Astrocyte (in vitro differentiated cells and primary cell): ENCODE measurements at regions not wholly inside any gene's neighbourhood (a gene's known extent, or its start where the extent isn't known, plus 50 kb on each side); places are given as distances from the start of the nearest gene placed in this dataset.

Source experiments
- DNase-seq: peaks from one replicate; pipeline ENCODE4 v3.0.0-alpha.2; 2010; ENCODE audit warnings: low read depth
- FAIRE-seq: peaks from 2 replicates; lab custom pipeline; 2011; peaks lifted over from hg19 to GRCh38; lab: Jason Lieb, UNC
- H2AFZ ChIP-seq: 2 replicates; pipeline ENCODE4 v1.6.0; 2012; ENCODE audit warnings: low read depth, low read length, inconsistent platforms
- H3K27ac ChIP-seq: 2 replicates; pipeline ENCODE4 v1.5.1; 2011; ENCODE audit warnings: low read depth, low read length, inconsistent platforms
- H3K27me3 ChIP-seq: 2 replicates; pipeline ENCODE4 v1.6.0; 2011; ENCODE audit warnings: low read length, inconsistent platforms; ENCODE audit not compliant: insufficient read depth
- H3K36me3 ChIP-seq: 2 replicates; pipeline ENCODE4 v1.5.1; 2011; ENCODE audit warnings: low read length, inconsistent platforms; ENCODE audit not compliant: insufficient read depth
- H3K4me1 ChIP-seq: 2 replicates; pipeline ENCODE4 v1.5.1; 2011; ENCODE audit warnings: low read length, inconsistent platforms; ENCODE audit not compliant: insufficient read depth
- H3K4me2 ChIP-seq: 2 replicates; pipeline ENCODE4 v1.6.0; 2012; ENCODE audit warnings: low read length, inconsistent platforms
- H3K4me3 ChIP-seq: 2 replicates; pipeline ENCODE4 v1.5.1; 2011; ENCODE audit warnings: low read depth, mild to moderate bottlenecking, low read length, inconsistent platforms; ENCODE audit not compliant: insufficient read depth
- H3K79me2 ChIP-seq: 2 replicates; pipeline ENCODE4 v1.6.0; 2012; ENCODE audit warnings: mild to moderate bottlenecking, low read length, inconsistent platforms; ENCODE audit not compliant: insufficient read depth
- H3K9ac ChIP-seq: 2 replicates; pipeline ENCODE4 v1.6.0; 2012; ENCODE audit warnings: mild to moderate bottlenecking, low read length, inconsistent platforms
- H3K9me3 ChIP-seq: 2 replicates; pipeline ENCODE4 v1.5.1; 2012; ENCODE audit warnings: low read depth, mild to moderate bottlenecking, low read length, inconsistent platforms; ENCODE audit not compliant: insufficient read depth
- H4K20me1 ChIP-seq: 2 replicates; pipeline ENCODE4 v1.6.0; 2012; ENCODE audit warnings: low read length, inconsistent platforms; ENCODE audit not compliant: insufficient read depth
- H3K27ac Mint-ChIP-seq: one replicate; pipeline ENCODE4 v1.8.0; 2021; ENCODE audit warnings: mild to moderate bottlenecking, mixed read lengths; ENCODE audit not compliant: unreplicated experiment
- H3K27me3 Mint-ChIP-seq: one replicate; pipeline ENCODE4 v1.8.0; 2021; ENCODE audit warnings: low read depth, mixed read lengths; ENCODE audit not compliant: unreplicated experiment
- H3K36me3 Mint-ChIP-seq: one replicate; pipeline ENCODE4 v1.8.0; 2021; ENCODE audit warnings: low read depth, mixed read lengths; ENCODE audit not compliant: unreplicated experiment
- H3K4me1 Mint-ChIP-seq: one replicate; pipeline ENCODE4 v1.8.0; 2021; ENCODE audit warnings: low read depth, mixed read lengths; ENCODE audit not compliant: unreplicated experiment
- H3K4me3 Mint-ChIP-seq: one replicate; pipeline ENCODE4 v1.8.0; 2021; ENCODE audit warnings: mild to moderate bottlenecking, moderate library complexity, mixed read lengths; ENCODE audit not compliant: unreplicated experiment
- H3K9me3 Mint-ChIP-seq: one replicate; pipeline ENCODE4 v1.8.0; 2021; ENCODE audit warnings: mild to moderate bottlenecking, mixed read lengths; ENCODE audit not compliant: unreplicated experiment
- EZH2 ChIP-seq: IDR thresholded peaks from 2 replicates; pipeline ENCODE4 v1.6.1; 2012; ENCODE audit warnings: mild to moderate bottlenecking, low read length, inconsistent platforms; ENCODE audit not compliant: insufficient read depth
- TF ChIP-seq, protein P1 (sequence below): IDR thresholded peaks from 2 replicates; pipeline ENCODE4 v1.5.1; 2011; ENCODE audit warnings: low read depth, mild to moderate bottlenecking, inconsistent platforms, low read length, moderate library complexity; ENCODE audit not compliant: insufficient read depth

DNA sequence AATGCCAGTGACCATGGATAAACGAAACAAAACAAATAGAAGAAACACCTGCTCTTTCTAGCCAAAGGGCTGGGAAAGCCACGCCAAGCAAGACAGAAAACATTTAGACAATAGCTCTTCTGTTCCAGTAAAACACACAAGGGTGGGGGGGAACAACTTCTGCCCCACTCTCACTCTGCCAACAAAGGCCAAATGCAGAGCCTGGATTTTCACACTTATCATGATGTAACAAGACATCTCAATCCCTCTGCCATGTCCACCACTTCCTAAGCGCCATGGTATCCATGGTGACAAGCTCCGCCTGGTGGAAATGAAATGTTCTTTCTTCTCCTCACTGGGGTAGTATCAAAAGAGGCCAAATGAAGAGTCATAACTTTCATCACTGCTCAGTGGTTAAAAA, 60.6 kb downstream of the DRD1 start:
- H3K36me3 ChIP-seq = no peaks in the 10 kb centered on the region
- no peak overlapping the region for H3K9ac ChIP-seq
- H3K36me3 Mint-ChIP-seq = no peaks in the 10 kb centered on the region
- no peak overlapping the region for H3K4me2 ChIP-seq
- TF ChIP-seq, protein P1, sequence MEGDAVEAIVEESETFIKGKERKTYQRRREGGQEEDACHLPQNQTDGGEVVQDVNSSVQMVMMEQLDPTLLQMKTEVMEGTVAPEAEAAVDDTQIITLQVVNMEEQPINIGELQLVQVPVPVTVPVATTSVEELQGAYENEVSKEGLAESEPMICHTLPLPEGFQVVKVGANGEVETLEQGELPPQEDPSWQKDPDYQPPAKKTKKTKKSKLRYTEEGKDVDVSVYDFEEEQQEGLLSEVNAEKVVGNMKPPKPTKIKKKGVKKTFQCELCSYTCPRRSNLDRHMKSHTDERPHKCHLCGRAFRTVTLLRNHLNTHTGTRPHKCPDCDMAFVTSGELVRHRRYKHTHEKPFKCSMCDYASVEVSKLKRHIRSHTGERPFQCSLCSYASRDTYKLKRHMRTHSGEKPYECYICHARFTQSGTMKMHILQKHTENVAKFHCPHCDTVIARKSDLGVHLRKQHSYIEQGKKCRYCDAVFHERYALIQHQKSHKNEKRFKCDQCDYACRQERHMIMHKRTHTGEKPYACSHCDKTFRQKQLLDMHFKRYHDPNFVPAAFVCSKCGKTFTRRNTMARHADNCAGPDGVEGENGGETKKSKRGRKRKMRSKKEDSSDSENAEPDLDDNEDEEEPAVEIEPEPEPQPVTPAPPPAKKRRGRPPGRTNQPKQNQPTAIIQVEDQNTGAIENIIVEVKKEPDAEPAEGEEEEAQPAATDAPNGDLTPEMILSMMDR = no peak
- no peak for TF ChIP-seq EZH2
- H3K4me1 ChIP-seq = peaks cover 15% of the 10 kb centered on the region
- FAIRE-seq (no peak), DNase-seq (peak; percentile 2)
- H3K27ac ChIP-seq = no peak overlapping the region
- H2AFZ ChIP-seq = no peak overlapping the region
- H3K4me3 Mint-ChIP-seq = no peak overlapping the region
- no peak overlapping the region for H3K27ac Mint-ChIP-seq
- H4K20me1 ChIP-seq = no peaks in the 10 kb centered on the region
- H3K9me3 Mint-ChIP-seq = no peaks in the 10 kb centered on the region
- no peaks in the 10 kb centered on the region for H3K79me2 ChIP-seq
- H3K9me3 ChIP-seq = no peaks in the 10 kb centered on the region
- peaks cover 11% of the 10 kb centered on the region for H3K27me3 ChIP-seq
- H3K4me3 ChIP-seq = no peak overlapping the region
- H3K4me1 Mint-ChIP-seq = no peaks in the 10 kb centered on the region
- peaks cover 6% of the 10 kb centered on the region for H3K27me3 Mint-ChIP-seq

DNA sequence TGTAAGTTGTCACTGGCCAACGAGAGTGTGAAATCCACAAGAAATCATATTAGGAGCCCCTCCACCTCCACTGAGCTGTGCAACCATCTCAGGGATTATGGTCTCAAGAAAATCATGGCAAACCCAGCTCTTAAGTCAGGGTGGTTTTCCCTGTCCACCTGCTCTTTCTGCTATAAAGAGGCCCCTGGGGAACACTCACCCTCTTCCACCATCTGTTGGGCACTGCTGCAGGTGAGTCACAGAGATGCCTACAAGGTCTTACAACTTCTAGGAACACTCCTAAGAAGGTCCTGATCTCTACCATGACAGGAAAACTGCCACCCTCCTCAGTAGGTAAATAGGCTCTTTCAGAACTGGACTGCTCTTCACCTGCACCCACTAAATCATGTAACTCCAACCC, 61.8 kb downstream of the DRD1 start:
- no peaks in the 10 kb centered on the region for H4K20me1 ChIP-seq
- FAIRE-seq = no peak
- H3K4me1 Mint-ChIP-seq = no peaks in the 10 kb centered on the region
- H3K79me2 ChIP-seq = no peaks in the 10 kb centered on the region
- peaks cover 20% of the 10 kb centered on the region for H3K4me1 ChIP-seq
- no peak overlapping the region for H3K4me2 ChIP-seq
- no peak overlapping the region for H3K9ac ChIP-seq
- no peaks in the 10 kb centered on the region for H3K9me3 Mint-ChIP-seq
- H2AFZ ChIP-seq = no peak overlapping the region
- no peak overlapping the region for H3K4me3 ChIP-seq
- H3K36me3 ChIP-seq = no peaks in the 10 kb centered on the region
- H3K27ac ChIP-seq = no peak overlapping the region
- H3K4me3 Mint-ChIP-seq = no peak overlapping the region
- no peaks in the 10 kb centered on the region for H3K9me3 ChIP-seq
- H3K27me3 Mint-ChIP-seq = peaks cover 9% of the 10 kb centered on the region
- peaks cover 6% of the 10 kb centered on the region for H3K27me3 ChIP-seq
- no peak for DNase-seq
- no peak for TF ChIP-seq EZH2
- TF ChIP-seq, protein P1 = no peak
- no peaks in the 10 kb centered on the region for H3K36me3 Mint-ChIP-seq
- H3K27ac Mint-ChIP-seq = no peak overlapping the region

DNA sequence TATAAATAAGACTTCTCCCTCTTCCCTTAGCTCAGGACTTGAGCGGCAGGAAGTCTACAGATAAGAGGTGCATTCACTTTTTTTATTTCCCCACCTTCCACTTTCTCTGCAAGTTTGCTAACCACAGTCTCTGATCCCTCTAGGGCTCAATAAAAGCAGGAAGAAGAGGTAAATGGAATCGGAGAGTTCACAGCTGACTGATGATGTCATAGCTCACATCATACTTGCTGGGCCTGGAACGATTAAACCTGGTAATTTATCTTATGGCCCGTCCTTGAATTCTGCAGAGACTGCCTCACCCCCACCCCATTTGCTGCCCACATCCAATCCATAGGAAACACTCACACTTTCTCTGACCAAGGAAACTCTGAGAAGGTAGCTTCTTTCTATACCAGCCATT, 62.9 kb downstream of the DRD1 start:
- TF ChIP-seq EZH2 = no peak
- TF ChIP-seq, protein P1 = no peak
- H3K27me3 Mint-ChIP-seq = peaks cover 7% of the 10 kb centered on the region

More for the DNA sequence above, 62.9 kb downstream of the DRD1 start:
- no peak overlapping the region for H3K4me2 ChIP-seq
- H3K79me2 ChIP-seq = no peaks in the 10 kb centered on the region
- Mint-ChIP-seq H3K9me3 (no peaks in the 10 kb centered on the region), H3K36me3 (no peaks in the 10 kb centered on the region), H3K4me3 (no peak overlapping the region), H3K27ac (no peak overlapping the region), H3K4me1 (no peaks in the 10 kb centered on the region)
- no peak overlapping the region for H3K27ac ChIP-seq
- no peaks in the 10 kb centered on the region for H3K27me3 ChIP-seq
- H3K4me1 ChIP-seq = peaks cover 18% of the 10 kb centered on the region
- DNase-seq (no peak), FAIRE-seq (no peak)
- H3K9ac ChIP-seq = no peak overlapping the region
- no peaks in the 10 kb centered on the region for H3K9me3 ChIP-seq
- H4K20me1 ChIP-seq = no peaks in the 10 kb centered on the region
- H2AFZ ChIP-seq = no peak overlapping the region
- no peaks in the 10 kb centered on the region for H3K36me3 ChIP-seq
- H3K4me3 ChIP-seq = no peak overlapping the region
